Ovary (tissue), 7 donors: ENCODE measurements at regions not wholly inside any gene's neighbourhood (a gene's known extent, or its start where the extent isn't known, plus 50 kb on each side); places are given as distances from the start of the nearest gene placed in this dataset.

Experiments used
- DNase-seq, 5 donors: peaks; one replicate each; pipeline ENCODE4 v3.0.0-alpha.2; 2019 to 2020
- H3K27ac ChIP-seq, 2 donors: fragments of 200-600 bp; one replicate each; pipeline versions ENCODE4 v1.5.1 to v1.8.0; 2019 to 2022
- H3K27me3 ChIP-seq: fragments of 200-600 bp; one replicate; pipeline ENCODE4 v1.8.0; 2022
- H3K36me3 ChIP-seq: fragments of 200-600 bp; sonication (generic); one replicate; pipeline ENCODE4 v1.5.1; 2019
- H3K4me1 ChIP-seq: one replicate; pipeline ENCODE4 v1.8.1; 2013; ENCODE audit warnings: mild to moderate bottlenecking, moderate library complexity; ENCODE audit not compliant: insufficient read depth
- H3K4me3 ChIP-seq: fragments of 200-600 bp; sonication (generic); one replicate; pipeline ENCODE4 v1.5.1; 2017
- H3K9me3 ChIP-seq, 2 donors: fragments of 200-600 bp in 1 of 2; sonication (generic) in 1 of 2; one replicate each; pipeline versions ENCODE4 v1.5.1 to v1.8.1; 2013 to 2019; ENCODE audit warnings: mild to moderate bottlenecking in 1 of 2, moderate library complexity in 1 of 2
- EP300 ChIP-seq: sonication (generic); formaldehyde crosslinking; IDR thresholded peaks from one replicate; pipeline ENCODE4 v1.6.1; 2017; ENCODE audit warnings: antibody characterized with exemption
- POLR2A ChIP-seq: fragments of 450-650 bp; IDR thresholded peaks from one replicate; pipeline ENCODE4 v1.6.1; 2017; ENCODE audit warnings: antibody characterized with exemption, mild to moderate bottlenecking, moderate library complexity
- WGBS, 3 donors: extraction: QIAGEN DNeasy Blood & Tissue Kit in 1 of 3; methylation state at CpG; one replicate each; pipeline versions ENCODE4 v1.1.5 to v1.1.7; 2013 to 2017; 5-methylcytosine and 5-hydroxymethylcytosine counted together
- intact Hi-C, 4 donors: fragments of 100-400 bp; cut with DNase I; formaldehyde crosslinking; loops; one replicate each; pipeline versions ENCODE4 v1.11.0 to v1.15.1; 2022 to 2023
- TF ChIP-seq, protein P1 (sequence below), 3 donors: fragments of 450-650 bp in 2 of 3; fragments of 200-600 bp in 1 of 3; IDR thresholded peaks; one replicate each; pipeline versions ENCODE4 v1.5.1 to v1.8.0; 2016 to 2022; ENCODE audit warnings: antibody characterized with exemption in 3 of 3, mild to moderate bottlenecking in 1 of 3
- donor health status: DM: no; HTN: no; CAD: no; lungs with moderate emphysema.
- donor health status: DM: no; HTN: no; CAD: no.
- donor health status: Bipolar disorder and iron deficiency.
- donor health status: DM: no; HTN: no; CAD: no.
- donor health status: DM: yes; HTN: yes; CAD: no.

DNA sequence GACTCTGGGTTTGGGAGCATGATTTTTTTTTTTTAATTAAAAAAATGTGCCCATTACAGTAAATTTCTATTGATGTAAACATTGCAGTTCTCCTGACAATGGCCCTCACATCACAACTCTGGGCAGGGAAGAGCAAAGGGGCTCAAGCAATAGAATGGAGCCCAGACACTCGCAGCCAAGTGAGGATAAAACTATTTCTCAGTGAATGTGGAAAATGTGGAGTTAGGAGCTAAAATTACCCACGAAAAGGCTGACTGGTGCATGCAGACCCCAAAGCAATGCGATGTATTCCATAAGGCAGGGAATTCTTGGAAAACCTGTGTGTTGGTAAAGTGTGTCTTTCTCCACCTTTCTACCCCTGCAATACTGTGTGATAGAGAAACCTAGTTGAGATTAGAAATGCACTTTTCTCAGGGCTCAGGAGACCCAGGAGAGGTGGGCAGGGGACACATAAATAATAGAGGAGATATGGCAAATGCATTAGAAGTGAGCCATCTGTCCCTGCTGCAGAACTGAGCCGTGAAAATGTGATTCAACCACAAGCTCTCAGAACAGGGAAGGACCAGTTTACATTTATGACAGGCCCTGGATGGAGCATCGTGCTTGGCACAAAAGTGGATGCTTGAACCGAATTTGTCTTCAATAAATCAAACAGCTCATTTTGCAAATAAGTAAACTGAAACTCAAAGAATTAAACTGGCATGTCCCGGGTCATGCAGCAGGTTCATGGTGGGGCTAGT, 100.1 kb downstream of the MYCN start:
- Histone ChIP-seq H3K36me3 (no peaks in the 10 kb centered on the region), H3K4me3 (no peak overlapping the region), H3K9me3 (no peaks in the 10 kb centered on the region), H3K27ac (no peak overlapping the region), H3K4me1 (no peaks in the 10 kb centered on the region), H3K27me3 (no peaks in the 10 kb centered on the region)
- TF ChIP-seq POLR2A = no peak
- intact Hi-C loops = no loop called here
- no peak for DNase-seq
- 70 to 80% (median 78%) methylated on average over 7 of the region's 7 CpGs for WGBS, 3 donors

DNA sequence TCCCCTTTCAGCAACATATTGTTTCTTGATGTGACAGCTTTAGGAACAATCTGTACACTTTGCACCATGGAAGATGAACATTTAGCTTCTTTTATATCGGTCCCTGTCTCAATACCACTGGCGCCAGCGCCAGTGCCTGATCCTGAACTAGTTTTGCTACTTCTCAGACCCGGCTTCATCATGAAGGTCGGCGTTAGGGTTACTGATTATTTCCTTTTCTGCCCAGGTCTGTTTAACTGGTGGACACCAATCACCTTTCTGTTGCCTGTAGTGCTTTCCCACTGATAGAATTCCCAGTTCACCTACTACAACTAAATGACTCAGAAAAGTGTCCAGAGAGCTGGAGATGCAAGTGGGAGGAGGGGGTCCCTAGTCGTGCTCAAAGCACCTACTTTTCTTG, 99.5 kb downstream of the MYCN start:
- DNase-seq = no peak
- WGBS, 3 donors = 80 to 85% (median 81%) methylated on average over 7 of the region's 7 CpGs
- Histone ChIP-seq H3K27ac (no peak overlapping the region), H3K27me3 (no peaks in the 10 kb centered on the region), H3K4me1 (no peaks in the 10 kb centered on the region), H3K4me3 (no peak overlapping the region), H3K9me3 (no peaks in the 10 kb centered on the region), H3K36me3 (no peaks in the 10 kb centered on the region)
- TF ChIP-seq POLR2A (no peak), EP300 (no peak)
- TF ChIP-seq, protein P1, sequence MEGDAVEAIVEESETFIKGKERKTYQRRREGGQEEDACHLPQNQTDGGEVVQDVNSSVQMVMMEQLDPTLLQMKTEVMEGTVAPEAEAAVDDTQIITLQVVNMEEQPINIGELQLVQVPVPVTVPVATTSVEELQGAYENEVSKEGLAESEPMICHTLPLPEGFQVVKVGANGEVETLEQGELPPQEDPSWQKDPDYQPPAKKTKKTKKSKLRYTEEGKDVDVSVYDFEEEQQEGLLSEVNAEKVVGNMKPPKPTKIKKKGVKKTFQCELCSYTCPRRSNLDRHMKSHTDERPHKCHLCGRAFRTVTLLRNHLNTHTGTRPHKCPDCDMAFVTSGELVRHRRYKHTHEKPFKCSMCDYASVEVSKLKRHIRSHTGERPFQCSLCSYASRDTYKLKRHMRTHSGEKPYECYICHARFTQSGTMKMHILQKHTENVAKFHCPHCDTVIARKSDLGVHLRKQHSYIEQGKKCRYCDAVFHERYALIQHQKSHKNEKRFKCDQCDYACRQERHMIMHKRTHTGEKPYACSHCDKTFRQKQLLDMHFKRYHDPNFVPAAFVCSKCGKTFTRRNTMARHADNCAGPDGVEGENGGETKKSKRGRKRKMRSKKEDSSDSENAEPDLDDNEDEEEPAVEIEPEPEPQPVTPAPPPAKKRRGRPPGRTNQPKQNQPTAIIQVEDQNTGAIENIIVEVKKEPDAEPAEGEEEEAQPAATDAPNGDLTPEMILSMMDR (IDR thresholded peaks at IDR 0.05) = no peak
- intact Hi-C loops = no loop called here

DNA sequence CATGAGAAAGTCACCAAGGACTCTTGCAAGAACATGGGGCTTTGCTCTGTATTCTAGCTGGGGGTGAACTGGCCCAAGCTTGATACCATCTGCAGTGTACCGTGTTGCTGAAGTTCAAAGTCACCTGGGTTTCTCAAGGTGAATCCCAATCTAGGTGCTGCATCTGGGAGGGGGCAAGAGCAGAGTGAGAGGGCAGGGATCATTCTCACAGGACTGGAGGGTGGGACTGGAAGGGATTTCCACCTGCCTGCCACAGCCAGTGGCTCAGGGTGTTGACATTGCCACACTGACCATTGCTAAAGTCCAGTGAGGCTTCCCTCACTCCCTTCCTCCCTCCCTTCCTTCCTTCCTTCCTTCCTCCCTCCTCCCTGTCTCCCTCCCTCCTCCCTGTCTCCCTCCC, 98.7 kb downstream of the MYCN start:
- TF ChIP-seq POLR2A (no peak), EP300 (no peak)
- TF ChIP-seq, protein P1 (IDR thresholded peaks at IDR 0.05) = no peak
- Histone ChIP-seq H3K27me3 (no peaks in the 10 kb centered on the region), H3K4me3 (no peak overlapping the region), H3K27ac (no peak overlapping the region), H3K36me3 (no peaks in the 10 kb centered on the region), H3K9me3 (no peaks in the 10 kb centered on the region), H3K4me1 (no peaks in the 10 kb centered on the region)
- DNase-seq = no peak
- intact Hi-C loops = no loop called here
- WGBS, 3 donors = 83 to 92% (median 85%) methylated on average over 1 of the region's 1 CpG

DNA sequence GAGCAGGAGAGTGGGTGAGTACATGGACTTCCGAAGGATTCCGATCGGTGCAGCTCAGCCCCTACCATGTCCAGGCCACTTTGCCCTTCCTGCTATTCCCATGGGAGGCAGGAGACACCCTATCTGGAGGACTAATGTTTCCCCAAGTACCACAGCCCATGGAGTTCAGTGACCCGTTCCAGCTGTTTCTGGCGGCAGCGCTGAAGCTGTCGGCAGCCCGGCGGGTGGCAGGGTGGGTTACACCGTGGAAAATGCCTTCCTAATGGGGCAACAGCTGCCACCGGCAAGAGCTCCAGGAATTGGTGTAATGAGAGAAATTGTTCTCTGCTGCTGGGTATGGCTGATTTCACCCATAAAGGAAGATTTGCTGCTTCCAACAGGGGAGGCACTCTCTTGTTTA, 98.3 kb downstream of the MYCN start:
- no peak overlapping the region for H3K27ac ChIP-seq
- TF ChIP-seq POLR2A (no peak), EP300 (no peak)
- TF ChIP-seq, protein P1 (IDR thresholded peaks at IDR 0.05) = no peak
- 73 to 84% (median 81%) methylated on average over 11 of the region's 11 CpGs for WGBS, 3 donors

DNA sequence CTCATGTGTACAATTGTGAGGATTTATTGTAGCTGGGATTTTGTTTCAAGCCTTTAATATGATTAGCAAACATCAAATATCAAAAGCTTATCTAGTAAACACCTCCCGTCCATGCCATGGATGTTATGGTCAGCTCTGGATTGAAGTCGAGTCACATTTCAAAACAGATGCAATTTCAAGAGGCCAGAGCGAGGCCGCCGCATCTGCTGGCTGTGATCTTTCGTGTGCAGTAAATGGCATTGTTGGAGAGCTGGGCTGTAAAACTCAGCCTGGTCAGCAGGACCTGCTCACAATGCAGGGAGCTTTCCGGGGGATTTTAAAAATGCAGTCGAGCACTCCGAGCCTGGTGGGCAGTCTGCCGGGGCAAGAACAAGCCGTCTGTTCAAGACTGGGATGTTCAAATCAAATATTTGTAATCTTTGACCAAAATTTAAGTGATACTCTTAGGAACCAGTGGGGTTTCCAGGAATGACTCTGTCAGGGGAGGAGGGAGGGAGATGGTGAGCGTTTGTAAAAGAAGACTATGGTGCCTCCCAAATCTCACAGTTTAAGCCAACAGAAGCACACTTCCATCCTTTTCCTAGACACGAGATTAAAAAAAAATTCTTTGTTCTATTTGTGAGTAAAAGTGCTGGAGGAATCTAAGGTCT, 97.6 kb downstream of the MYCN start:
- no peak overlapping the region for H3K27ac ChIP-seq
- TF ChIP-seq POLR2A = no peak
- no peak for TF ChIP-seq EP300
- TF ChIP-seq, protein P1 (IDR thresholded peaks at IDR 0.05) = no peak
- no peaks in the 10 kb centered on the region for H3K9me3 ChIP-seq
- no peaks in the 10 kb centered on the region for H3K4me1 ChIP-seq
- H3K27me3 ChIP-seq = no peaks in the 10 kb centered on the region
- 36 to 47% (median 41%) methylated on average over 13 of the region's 13 CpGs for whole genome bisulfite sequencing, 3 donors
- no peak for DNase-seq
- intact Hi-C loops = no loop called here
- H3K36me3 ChIP-seq = no peaks in the 10 kb centered on the region
- no peak overlapping the region for H3K4me3 ChIP-seq

More for the DNA sequence above, 98.3 kb downstream of the MYCN start:
- H3K27me3 ChIP-seq = no peaks in the 10 kb centered on the region
- H3K9me3 ChIP-seq = no peaks in the 10 kb centered on the region
- H3K36me3 ChIP-seq = no peaks in the 10 kb centered on the region
- intact Hi-C loops = no loop called here
- no peak for DNase-seq
- no peaks in the 10 kb centered on the region for H3K4me1 ChIP-seq
- no peak overlapping the region for H3K4me3 ChIP-seq
